ENCODE measurements at regions not wholly inside any gene's neighbourhood (a gene's known extent, or its start where the extent isn't known, plus 50 kb on each side); places are given as distances from the start of the nearest gene placed in this dataset.

DNA sequence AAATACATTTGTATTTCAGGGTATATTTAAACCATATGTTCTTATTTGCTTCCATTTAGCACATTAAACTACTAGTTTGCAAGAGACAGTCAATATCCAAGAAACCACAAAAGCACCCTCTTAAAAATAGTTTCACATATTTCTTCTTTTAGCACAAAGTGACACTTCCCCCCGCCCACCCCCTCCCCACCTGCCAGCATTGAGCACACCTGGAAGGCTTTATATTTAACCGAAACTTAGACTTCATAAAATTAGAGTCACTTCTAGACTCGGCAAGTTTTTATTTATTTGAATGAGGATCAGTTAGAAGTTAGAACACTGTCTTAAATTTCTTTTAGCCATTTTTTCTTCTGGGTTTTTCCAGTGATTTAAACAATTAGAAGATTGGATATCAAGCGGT, 355.9 kb upstream of the FIGN start:
- no peak overlapping the region for H2AFZ ChIP-seq (ENCODE audit: low read depth, low read length)
- H3K9me3 ChIP-seq (replicated peaks; ENCODE audit: control insufficient read depth, insufficient read depth, low read length): no peaks in the 10 kb centered on the region
- no peaks in the 10 kb centered on the region for H3K36me3 ChIP-seq (ENCODE audit: control insufficient read depth in 2 of 2, extremely low read depth in 1 of 2, insufficient read depth in 2 of 2, low read length in 2 of 2)
- no TSS peak for BruUV-seq (replicated peaks)
- intact Hi-C loops (cut with micrococcal nuclease): no loop called here
- ChIA-PET POLR2A (no interaction called here), CTCF (no interaction called here)
- TF ChIP-seq POLR2AphosphoS5 (IDR thresholded peaks at IDR 0.05; ENCODE audit: insufficient read depth, low read depth, low read length): no peak
- DNase-seq (ENCODE audit: low read depth, low spot score): no peak
- no peaks in the 10 kb centered on the region for H3K79me2 ChIP-seq (ENCODE audit: control insufficient read depth, insufficient read depth, low read length)
- no peak for FAIRE-seq
- peaks cover 0 to 3% of the 10 kb centered on the region in 2 experiments for H3K27me3 ChIP-seq (ENCODE audit: control insufficient read depth in 2 of 2, insufficient read depth in 2 of 2, low read length in 2 of 2)
- no peak overlapping the region for H3K9ac ChIP-seq (replicated peaks; ENCODE audit: extremely low read depth, insufficient read depth, low read length)
- no peak overlapping the region for H3K4me2 ChIP-seq (ENCODE audit: insufficient read depth, low read length)
- H3K27ac ChIP-seq (ENCODE audit: insufficient read depth, low read depth, low read length): no peak overlapping the region
- H3K4me1 ChIP-seq (ENCODE audit: control insufficient read depth, extremely low read depth, insufficient read depth, low read length): no peaks in the 10 kb centered on the region
- no peaks in the 10 kb centered on the region for H4K20me1 ChIP-seq (replicated peaks; ENCODE audit: control insufficient read depth, extremely low read depth, insufficient read depth, low read length)
- no peak overlapping the region for H3K4me3 ChIP-seq (replicated peaks in 1 of 3; ENCODE audit: insufficient read depth in 1 of 3, low read depth in 1 of 3, low read length in 3 of 3)
- dilution Hi-C loops (cut with MboI; ENCODE audit: extremely low pct_ligation_motif_present, low sequenced_read_pairs): no loop called here
- no peaks in the 10 kb centered on the region for H3K9me1 ChIP-seq (replicated peaks; ENCODE audit: control insufficient read depth, extremely low read depth, insufficient read depth, low read length)

GRCh38 chr2:164090533-164090932, 354.7 kb upstream of the FIGN start:
- Histone ChIP-seq H3K79me2 (ENCODE audit: control insufficient read depth, insufficient read depth, low read length) (no peaks in the 10 kb centered on the region), H4K20me1 (replicated peaks; ENCODE audit: control insufficient read depth, extremely low read depth, insufficient read depth, low read length) (no peaks in the 10 kb centered on the region), H2AFZ (ENCODE audit: low read depth, low read length) (no peak overlapping the region), H3K9ac (replicated peaks; ENCODE audit: extremely low read depth, insufficient read depth, low read length) (no peak overlapping the region), H3K4me1 (ENCODE audit: control insufficient read depth, extremely low read depth, insufficient read depth, low read length) (no peaks in the 10 kb centered on the region), H3K36me3 (ENCODE audit: control insufficient read depth in 2 of 2, extremely low read depth in 1 of 2, insufficient read depth in 2 of 2, low read length in 2 of 2) (no peaks in the 10 kb centered on the region), H3K4me2 (ENCODE audit: insufficient read depth, low read length) (no peak overlapping the region), H3K9me3 (replicated peaks; ENCODE audit: control insufficient read depth, insufficient read depth, low read length) (no peaks in the 10 kb centered on the region), H3K27me3 (ENCODE audit: control insufficient read depth in 2 of 2, insufficient read depth in 2 of 2, low read length in 2 of 2) (peaks cover 0 to 3% of the 10 kb centered on the region in 2 experiments), H3K27ac (ENCODE audit: insufficient read depth, low read depth, low read length) (no peak overlapping the region), H3K4me3 (replicated peaks in 1 of 3; ENCODE audit: insufficient read depth in 1 of 3, low read depth in 1 of 3, low read length in 3 of 3) (no peak overlapping the region), H3K9me1 (replicated peaks; ENCODE audit: control insufficient read depth, extremely low read depth, insufficient read depth, low read length) (no peaks in the 10 kb centered on the region)
- TF ChIP-seq POLR2AphosphoS5 (IDR thresholded peaks at IDR 0.05; ENCODE audit: insufficient read depth, low read depth, low read length): no peak
- no peak for DNase-seq (ENCODE audit: low read depth, low spot score)
- FAIRE-seq: no peak
- dilution Hi-C loops (cut with MboI; ENCODE audit: extremely low pct_ligation_motif_present, low sequenced_read_pairs): no loop called here
- POLR2A ChIA-PET: no interaction called here
- intact Hi-C loops (cut with micrococcal nuclease): no loop called here
- CTCF ChIA-PET: interaction anchor here (1.1 kb wide), 1 partner anchor 29 kb away, joined by 3 read pairs; no protein-coding TSS in a partner anchor
- BruUV-seq (replicated peaks): no TSS peak

GRCh38 chr2:164084066-164084465, 348.3 kb upstream of the FIGN start:
- FAIRE-seq (no peak), DNase-seq (ENCODE audit: low read depth, low spot score) (no peak)
- Histone ChIP-seq H3K27ac (ENCODE audit: insufficient read depth, low read depth, low read length) (no peak overlapping the region), H3K9me1 (replicated peaks; ENCODE audit: control insufficient read depth, extremely low read depth, insufficient read depth, low read length) (no peaks in the 10 kb centered on the region), H3K9ac (replicated peaks; ENCODE audit: extremely low read depth, insufficient read depth, low read length) (no peak overlapping the region), H3K36me3 (ENCODE audit: control insufficient read depth in 2 of 2, extremely low read depth in 1 of 2, insufficient read depth in 2 of 2, low read length in 2 of 2) (no peaks in the 10 kb centered on the region), H3K9me3 (replicated peaks; ENCODE audit: control insufficient read depth, insufficient read depth, low read length) (no peaks in the 10 kb centered on the region), H3K4me3 (replicated peaks in 1 of 3; ENCODE audit: insufficient read depth in 1 of 3, low read depth in 1 of 3, low read length in 3 of 3) (no peak overlapping the region), H4K20me1 (replicated peaks; ENCODE audit: control insufficient read depth, extremely low read depth, insufficient read depth, low read length) (no peaks in the 10 kb centered on the region), H3K79me2 (ENCODE audit: control insufficient read depth, insufficient read depth, low read length) (no peaks in the 10 kb centered on the region), H3K4me2 (ENCODE audit: insufficient read depth, low read length) (no peak overlapping the region), H3K27me3 (ENCODE audit: control insufficient read depth in 2 of 2, insufficient read depth in 2 of 2, low read length in 2 of 2) (no peaks in the 10 kb centered on the region), H3K4me1 (ENCODE audit: control insufficient read depth, extremely low read depth, insufficient read depth, low read length) (no peaks in the 10 kb centered on the region), H2AFZ (ENCODE audit: low read depth, low read length) (no peak overlapping the region)
- BruUV-seq (replicated peaks): no TSS peak
- intact Hi-C loops (cut with micrococcal nuclease): no loop called here
- dilution Hi-C loops (cut with MboI; ENCODE audit: extremely low pct_ligation_motif_present, low sequenced_read_pairs): no loop called here
- CTCF ChIA-PET: no interaction called here
- POLR2A ChIA-PET: no interaction called here
- TF ChIP-seq MAX (IDR thresholded peaks at IDR 0.05; ENCODE audit: insufficient read depth, insufficient read length) (no peak), GATA2 (IDR thresholded peaks at IDR 0.05; ENCODE audit: insufficient read depth, insufficient read length, low read depth, low read length) (no peak), FOS (IDR thresholded peaks at IDR 0.05; ENCODE audit: borderline replicate concordance, insufficient read depth, low read length) (no peak), MYC (IDR thresholded peaks at IDR 0.05; ENCODE audit: low read depth, low read length) (no peak), POLR2AphosphoS5 (IDR thresholded peaks at IDR 0.05; ENCODE audit: insufficient read depth, low read depth, low read length) (no peak), POLR2A (IDR thresholded peaks at IDR 0.05; ENCODE audit: low read depth, low read length) (no peak)

Data from endothelial cell of umbilical vein (primary cell).